ENCODE measurements at regions not wholly inside any gene's neighbourhood (a gene's known extent, or its start where the extent isn't known, plus 50 kb on each side); places are given as distances from the start of the nearest gene placed in this dataset.

DNA sequence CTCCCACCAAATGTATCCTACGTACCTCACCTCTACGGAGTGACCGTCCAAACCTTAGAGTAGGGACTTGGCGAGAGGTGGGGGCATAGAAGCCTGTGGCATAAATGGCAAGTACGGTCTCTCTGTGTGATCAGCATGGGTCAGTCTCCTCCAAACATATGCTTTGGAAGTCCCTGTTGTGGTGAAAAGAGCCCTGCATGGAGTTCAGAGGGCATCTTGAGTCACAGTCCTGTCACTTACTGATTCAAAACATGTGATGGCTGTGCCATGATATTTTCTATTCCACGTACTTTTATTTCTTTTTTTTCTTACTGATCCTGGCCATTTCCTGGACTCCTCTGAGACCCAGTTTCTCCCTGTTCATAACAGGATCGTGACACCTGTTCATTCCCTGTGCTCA, 67.5 kb upstream of the CEP85L start:
- TF ChIP-seq ZNF274 (IDR thresholded peaks at IDR 0.05; ENCODE audit: low read depth, low read length) (no peak), YY1 (IDR thresholded peaks at IDR 0.05; ENCODE audit: insufficient read depth, insufficient read length) (no peak), SUZ12 (IDR thresholded peaks at IDR 0.05; ENCODE audit: extremely low read depth, insufficient read depth, insufficient read length) (no peak)
